ENCODE measurements at regions not wholly inside any gene's neighbourhood (a gene's known extent, or its start where the extent isn't known, plus 50 kb on each side); places are given as distances from the start of the nearest gene placed in this dataset.

DNA sequence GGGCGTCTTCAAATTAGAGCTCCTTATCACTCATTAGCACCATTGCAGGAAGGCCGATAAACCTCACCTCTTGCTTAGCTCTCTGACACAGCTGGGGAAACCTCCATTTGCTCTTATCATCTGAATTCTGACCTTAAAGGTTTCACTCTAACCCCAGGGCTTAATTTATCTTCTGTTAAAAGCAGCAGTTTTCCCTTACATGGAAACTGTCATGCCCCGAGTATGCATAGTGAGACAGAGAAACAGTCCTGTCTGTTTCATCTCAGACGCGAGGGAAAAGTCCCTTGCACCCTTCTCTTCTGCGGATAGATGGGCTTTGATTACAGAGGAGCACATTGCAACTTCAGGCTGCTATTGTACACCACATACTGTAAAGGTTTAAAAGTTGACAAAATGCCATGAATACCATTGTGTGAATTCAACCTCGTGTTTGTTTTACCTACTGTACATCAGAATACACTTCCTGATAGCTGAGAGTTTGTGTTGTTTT, 191.5 kb upstream of the BMP2 start:
- TF ChIP-seq, protein P1, sequence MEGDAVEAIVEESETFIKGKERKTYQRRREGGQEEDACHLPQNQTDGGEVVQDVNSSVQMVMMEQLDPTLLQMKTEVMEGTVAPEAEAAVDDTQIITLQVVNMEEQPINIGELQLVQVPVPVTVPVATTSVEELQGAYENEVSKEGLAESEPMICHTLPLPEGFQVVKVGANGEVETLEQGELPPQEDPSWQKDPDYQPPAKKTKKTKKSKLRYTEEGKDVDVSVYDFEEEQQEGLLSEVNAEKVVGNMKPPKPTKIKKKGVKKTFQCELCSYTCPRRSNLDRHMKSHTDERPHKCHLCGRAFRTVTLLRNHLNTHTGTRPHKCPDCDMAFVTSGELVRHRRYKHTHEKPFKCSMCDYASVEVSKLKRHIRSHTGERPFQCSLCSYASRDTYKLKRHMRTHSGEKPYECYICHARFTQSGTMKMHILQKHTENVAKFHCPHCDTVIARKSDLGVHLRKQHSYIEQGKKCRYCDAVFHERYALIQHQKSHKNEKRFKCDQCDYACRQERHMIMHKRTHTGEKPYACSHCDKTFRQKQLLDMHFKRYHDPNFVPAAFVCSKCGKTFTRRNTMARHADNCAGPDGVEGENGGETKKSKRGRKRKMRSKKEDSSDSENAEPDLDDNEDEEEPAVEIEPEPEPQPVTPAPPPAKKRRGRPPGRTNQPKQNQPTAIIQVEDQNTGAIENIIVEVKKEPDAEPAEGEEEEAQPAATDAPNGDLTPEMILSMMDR (IDR thresholded peaks at IDR 0.05; ENCODE audit: borderline replicate concordance, insufficient read depth, low read depth, low read length) = no peak
- H3K4me3 ChIP-seq (ENCODE audit: low read depth, low read length) = no peak overlapping the region

DNA sequence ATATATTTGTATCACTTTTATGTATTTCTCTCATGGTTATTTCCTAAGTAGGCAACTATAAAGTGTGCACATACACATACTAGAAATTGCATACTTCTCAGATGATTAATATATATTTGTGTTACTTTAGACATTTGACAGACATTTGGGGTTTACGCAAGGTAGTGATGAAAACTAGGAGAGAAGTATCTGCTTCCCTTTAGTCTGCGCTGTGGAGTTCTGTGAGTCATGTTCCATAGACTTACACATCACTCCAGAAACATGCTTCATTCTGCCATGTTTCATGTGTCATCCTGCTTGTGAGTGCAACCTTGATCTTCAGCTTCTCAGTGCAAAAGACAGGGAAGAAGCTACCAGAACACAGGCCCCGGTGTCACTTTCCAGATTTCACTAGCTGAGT, 200.7 kb upstream of the BMP2 start:
- no peak overlapping the region for H3K4me3 ChIP-seq (ENCODE audit: low read depth, low read length)
- TF ChIP-seq, protein P1 (IDR thresholded peaks at IDR 0.05; ENCODE audit: borderline replicate concordance, insufficient read depth, low read depth, low read length) = no peak

DNA sequence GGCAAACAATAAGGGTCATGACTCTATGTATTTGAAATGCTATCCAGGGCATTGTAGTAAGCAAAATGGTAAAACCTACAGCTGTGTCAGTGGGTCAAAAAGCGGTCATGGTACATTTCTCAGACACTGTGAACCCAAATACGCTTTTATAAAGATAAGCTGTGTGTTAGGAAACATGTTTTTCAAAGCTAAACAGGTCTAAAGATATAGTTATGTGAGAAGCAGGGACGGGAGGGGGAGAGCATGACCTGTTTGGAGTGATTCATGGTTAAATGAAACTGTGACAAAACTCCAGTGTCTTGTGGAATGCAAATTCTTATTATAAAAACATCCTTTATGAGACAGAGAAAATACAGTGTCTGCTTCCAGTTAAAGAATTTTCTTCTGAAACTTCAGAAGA, 205.4 kb upstream of the BMP2 start:
- no peak overlapping the region for H3K4me3 ChIP-seq (ENCODE audit: low read depth, low read length)
- TF ChIP-seq, protein P1 (IDR thresholded peaks at IDR 0.05; ENCODE audit: borderline replicate concordance, insufficient read depth, low read depth, low read length) = no peak

DNA sequence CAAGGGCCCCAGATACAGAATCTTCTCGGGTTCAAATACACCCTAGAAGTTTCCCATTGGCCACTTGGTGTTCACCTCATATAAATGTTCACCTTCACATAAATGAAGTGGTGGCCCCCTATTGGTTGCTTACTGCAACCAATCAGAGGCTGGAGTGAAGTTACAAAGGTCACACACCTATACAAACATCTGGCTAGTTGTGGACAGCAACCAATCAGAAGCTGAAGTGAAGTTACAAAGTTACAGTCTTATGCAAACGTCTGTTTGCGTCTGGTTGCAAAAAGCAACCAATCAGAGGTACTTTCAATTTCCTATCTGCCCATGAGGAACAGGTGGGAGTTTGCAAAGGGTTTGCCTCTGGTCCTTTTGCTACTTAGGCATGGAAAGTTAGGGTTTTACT, 206.5 kb upstream of the BMP2 start:
- no peak overlapping the region for H3K4me3 ChIP-seq (ENCODE audit: low read depth, low read length)
- TF ChIP-seq, protein P1 (IDR thresholded peaks at IDR 0.05; ENCODE audit: borderline replicate concordance, insufficient read depth, low read depth, low read length) = no peak

DNA sequence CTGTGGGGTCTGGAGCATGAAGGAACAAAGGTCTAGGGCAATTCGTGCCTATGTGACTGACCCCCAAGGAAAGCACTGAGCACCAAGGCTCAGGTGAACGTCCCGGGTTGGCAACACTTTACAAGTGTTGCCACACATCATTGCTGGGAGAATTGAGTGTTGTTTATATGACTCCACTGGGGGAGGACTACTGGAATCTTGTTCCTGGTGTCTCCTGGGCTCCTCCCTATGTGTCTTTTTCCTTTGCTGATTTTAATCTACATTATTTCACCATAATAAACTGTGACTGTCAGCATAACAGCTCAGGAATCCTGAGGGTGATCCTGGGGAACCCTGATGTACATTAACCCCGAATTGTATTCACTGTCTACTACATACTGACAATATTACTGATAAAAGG, 207.7 kb upstream of the BMP2 start:
- H3K4me3 ChIP-seq (ENCODE audit: low read depth, low read length) = no peak overlapping the region
- TF ChIP-seq, protein P1 (IDR thresholded peaks at IDR 0.05; ENCODE audit: borderline replicate concordance, insufficient read depth, low read depth, low read length) = no peak

DNA sequence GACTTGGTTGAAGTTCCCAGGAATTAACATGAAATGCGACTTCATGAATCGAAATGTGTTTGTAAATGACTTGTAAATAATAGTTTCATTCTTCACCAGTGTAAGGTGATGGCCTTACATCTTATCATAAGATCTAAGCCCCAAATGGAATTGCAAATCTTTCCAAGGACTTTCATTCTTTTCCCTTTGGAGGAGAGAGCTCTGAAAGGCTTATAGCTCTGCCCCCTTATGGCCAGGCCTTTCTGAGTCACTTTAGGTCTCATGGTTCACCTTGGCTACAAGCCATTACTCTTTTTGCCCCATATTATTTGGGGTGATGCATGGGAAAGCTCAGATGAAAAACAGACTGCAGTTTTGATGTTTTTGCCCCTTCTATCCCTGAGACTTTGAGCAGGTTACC, 209.1 kb upstream of the BMP2 start:
- H3K4me3 ChIP-seq (ENCODE audit: low read depth, low read length) = no peak overlapping the region
- TF ChIP-seq, protein P1 (IDR thresholded peaks at IDR 0.05; ENCODE audit: borderline replicate concordance, insufficient read depth, low read depth, low read length) = no peak

DNA sequence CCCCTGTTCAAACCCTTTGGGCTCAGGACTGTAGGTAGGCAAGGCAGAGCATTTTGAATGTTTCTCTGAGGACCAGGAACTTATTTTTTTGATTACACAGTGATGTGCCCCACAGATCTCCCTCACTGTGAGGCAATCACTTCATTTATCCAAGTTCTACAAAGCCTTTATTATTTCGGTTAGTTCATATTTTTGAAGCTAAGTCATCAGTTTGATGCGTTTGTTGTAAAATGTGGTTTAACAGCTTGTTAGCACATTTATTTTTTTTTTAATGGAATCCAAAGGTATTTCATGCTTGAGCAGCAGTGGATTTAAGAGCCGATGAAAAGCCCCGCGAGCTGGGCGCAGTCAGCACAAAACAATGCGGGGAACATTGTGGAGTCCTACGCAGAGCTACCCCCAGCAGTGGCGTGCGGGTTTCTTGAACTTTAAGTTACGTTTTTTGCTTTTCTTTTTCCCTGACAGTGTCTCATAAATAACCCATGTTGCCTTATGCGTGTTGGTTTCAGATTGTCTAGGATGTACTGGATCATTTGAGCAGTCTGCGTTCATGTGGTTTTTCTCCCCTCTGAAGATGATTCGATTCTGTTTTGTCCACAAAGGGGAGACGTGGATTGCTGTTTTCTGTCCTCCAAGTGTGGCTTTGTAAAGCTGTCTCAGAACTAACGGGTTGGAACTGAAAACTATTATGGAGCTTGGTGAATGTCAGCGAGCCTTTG, 233.6 kb upstream of the BMP2 start:
- H3K4me3 ChIP-seq (ENCODE audit: low read depth, low read length) = no peak overlapping the region
- TF ChIP-seq, protein P1 (IDR thresholded peaks at IDR 0.05; ENCODE audit: borderline replicate concordance, insufficient read depth, low read depth, low read length) = no peak

Measured in GM12875 (cell line).